Ishikawa (cell line): ENCODE measurements at regions not wholly inside any gene's neighbourhood (a gene's known extent, or its start where the extent isn't known, plus 50 kb on each side); places are given as distances from the start of the nearest gene placed in this dataset.

ENCODE experiments used
- CEBPB ChIP-seq: IDR thresholded peaks from 2 replicates; pipeline ENCODE4 v1.6.1; 2012
- CREB1 ChIP-seq: IDR thresholded peaks from 2 replicates; pipeline ENCODE4 v1.6.1; 2012; ENCODE audit warnings: low read depth
- EGR1 ChIP-seq: IDR thresholded peaks from 2 replicates; pipeline ENCODE4 v1.6.1; 2012
- EP300 ChIP-seq: IDR thresholded peaks from 2 replicates; pipeline ENCODE4 v1.6.1; 2012; ENCODE audit warnings: borderline replicate concordance
- FOXM1 ChIP-seq: IDR thresholded peaks from 2 replicates; pipeline ENCODE4 v1.6.1; 2012; ENCODE audit warnings: low read depth, borderline replicate concordance
- MAX ChIP-seq: IDR thresholded peaks from 2 replicates; pipeline ENCODE4 v1.6.1; 2012
- NFIC ChIP-seq: IDR thresholded peaks from 2 replicates; pipeline ENCODE4 v1.6.1; 2012
- RAD21 ChIP-seq: IDR thresholded peaks from 2 replicates; pipeline ENCODE4 v1.6.1; 2012; ENCODE audit warnings: low read depth
- REST ChIP-seq: IDR thresholded peaks from 2 replicates; pipeline ENCODE4 v1.6.1; 2012; ENCODE audit warnings: low read depth, mild to moderate bottlenecking
- TAF1 ChIP-seq: IDR thresholded peaks from 2 replicates; pipeline ENCODE4 v1.6.1; 2012; ENCODE audit warnings: low read depth, mild to moderate bottlenecking
- TCF12 ChIP-seq: IDR thresholded peaks from 2 replicates; pipeline ENCODE4 v1.6.1; 2012; ENCODE audit warnings: low read depth
- TEAD4 ChIP-seq: IDR thresholded peaks from 2 replicates; pipeline ENCODE4 v1.6.1; 2012
- USF1 ChIP-seq: IDR thresholded peaks from 2 replicates; pipeline ENCODE4 v1.6.1; 2012
- YY1 ChIP-seq: IDR thresholded peaks from 2 replicates; pipeline ENCODE4 v1.6.1; 2012; ENCODE audit warnings: low read depth
- ZBTB7A ChIP-seq: IDR thresholded peaks from 2 replicates; pipeline ENCODE4 v1.6.1; 2012; ENCODE audit warnings: low read depth

- TF ChIP-seq EP300 (no peak), CEBPB (no peak), TEAD4 (no peak), NFIC (no peak), TAF1 (no peak), RAD21 (no peak), ZBTB7A (no peak), MAX (no peak), EGR1 (no peak), YY1 (no peak), TCF12 (no peak), FOXM1 (no peak), CREB1 (no peak), REST (no peak), USF1 (no peak)
These were observed 100.8 kb downstream of the RRAGC start for GRCh38 chr1:38758820-38759219.

- TF ChIP-seq TEAD4 (no peak), REST (no peak), RAD21 (no peak), EGR1 (no peak), TCF12 (no peak)
These were observed 112.5 kb downstream of the RRAGC start for GRCh38 chr1:38746941-38747600.

- TF ChIP-seq FOXM1 (no peak), CREB1 (no peak), NFIC (no peak), CEBPB (no peak), TEAD4 (no peak), EGR1 (no peak), TAF1 (no peak), RAD21 (no peak), EP300 (no peak), YY1 (no peak), TCF12 (no peak), USF1 (no peak), REST (no peak), ZBTB7A (no peak), MAX (no peak)
These were observed 113.1 kb downstream of the RRAGC start for GRCh38 chr1:38746402-38746935.

- peak; percentile 42; the same call in 1 of the 2 replicates for TF ChIP-seq USF1
- TF ChIP-seq YY1: no peak
These were observed 113.8 kb downstream of the RRAGC start for GRCh38 chr1:38745476-38746401.
